ENCODE measurements at regions not wholly inside any gene's neighbourhood (a gene's known extent, or its start where the extent isn't known, plus 50 kb on each side); places are given as distances from the start of the nearest gene placed in this dataset.
"Not testable (repeated sequence)": the region's sequence is repeated elsewhere in the genome, so short reads cannot be mapped to it uniquely, and the experiment has no call there.

DNA sequence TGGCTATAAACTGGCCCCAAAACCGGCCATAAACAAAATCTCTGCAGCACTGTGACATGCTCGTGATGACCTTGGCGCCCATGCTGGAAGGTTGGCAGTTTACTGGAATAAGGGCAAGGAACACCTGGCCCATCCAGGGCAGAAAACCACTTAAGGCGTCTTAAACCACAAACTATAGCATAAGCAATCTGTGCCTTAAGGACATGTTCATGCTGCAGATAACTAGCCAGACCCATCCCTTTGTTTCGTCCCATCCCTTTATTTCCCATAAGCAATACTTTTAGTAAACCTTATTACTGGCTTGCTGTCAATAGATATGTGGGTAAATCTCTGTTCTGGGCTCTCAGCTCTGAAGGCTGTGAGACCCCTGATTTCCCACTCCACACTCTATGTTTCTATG, 113.0 kb upstream of the PRR16 start:
- H3K4me1 ChIP-seq (ENCODE audit: control insufficient read depth, insufficient read depth, low read length); H3K27me3 ChIP-seq (ENCODE audit: control insufficient read depth, insufficient read depth); ATAC-seq; H3K4me3 ChIP-seq (ENCODE audit: low read length); H3K9me3 ChIP-seq (ENCODE audit: control insufficient read depth, low read length); H3K27ac ChIP-seq (ENCODE audit: low read length); DNase-seq; intact Hi-C loops (cut with DNase I): not testable (repeated sequence)
- 93% methylated on average over 5 of the region's 5 CpGs for WGBS

DNA sequence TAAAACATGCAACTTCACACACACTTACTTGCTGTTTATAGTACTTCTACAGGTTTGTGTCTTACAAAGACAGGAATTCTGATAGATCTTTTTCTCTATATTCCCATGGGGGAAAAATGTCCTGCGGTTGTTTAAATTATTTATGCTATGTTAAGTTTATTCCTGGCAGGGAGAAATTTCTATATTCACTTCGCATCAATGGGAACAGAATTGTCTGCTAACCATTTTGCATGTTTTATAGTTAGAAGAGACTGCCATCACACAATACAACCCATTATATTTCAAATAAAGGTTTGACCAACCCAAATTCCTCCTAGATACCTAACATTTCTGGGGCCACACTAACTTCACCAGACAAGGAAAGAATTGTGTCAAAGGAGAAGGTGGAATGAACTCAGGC, 110.0 kb upstream of the PRR16 start:
- Histone ChIP-seq H3K4me3 (ENCODE audit: low read length) (no peak overlapping the region), H3K27me3 (ENCODE audit: control insufficient read depth, insufficient read depth) (no peaks in the 10 kb centered on the region), H3K4me1 (ENCODE audit: control insufficient read depth, insufficient read depth, low read length) (no peaks in the 10 kb centered on the region), H3K27ac (ENCODE audit: low read length) (no peak overlapping the region), H3K9me3 (ENCODE audit: control insufficient read depth, low read length) (no peaks in the 10 kb centered on the region)
- DNase-seq: no peak
- ATAC-seq: no peak
- intact Hi-C loops (cut with DNase I): no loop called here
- WGBS: 84% methylated on average over 2 of the region's 2 CpGs

DNA sequence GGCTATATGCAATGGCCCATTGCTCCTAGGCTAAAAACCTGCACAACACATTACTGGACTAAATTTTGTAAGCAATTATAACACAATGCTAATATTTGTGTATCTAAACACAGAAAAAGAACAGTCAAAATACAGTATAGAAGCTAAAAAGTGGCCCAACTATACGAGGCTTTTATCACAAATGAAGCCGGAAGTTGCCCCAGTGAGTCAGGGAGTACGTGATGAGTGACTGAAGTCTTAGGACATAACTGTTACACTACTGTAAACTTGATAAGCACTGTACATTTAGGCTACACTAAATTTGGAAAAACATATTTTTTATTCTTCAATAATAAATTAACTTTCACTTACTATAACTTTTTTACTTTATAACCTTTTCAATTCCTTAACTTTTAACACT, 105.2 kb upstream of the PRR16 start:
- no peak for DNase-seq
- Histone ChIP-seq H3K27me3 (ENCODE audit: control insufficient read depth, insufficient read depth) (no peaks in the 10 kb centered on the region), H3K4me1 (ENCODE audit: control insufficient read depth, insufficient read depth, low read length) (no peaks in the 10 kb centered on the region), H3K4me3 (ENCODE audit: low read length) (no peak overlapping the region), H3K9me3 (ENCODE audit: control insufficient read depth, low read length) (no peaks in the 10 kb centered on the region), H3K27ac (ENCODE audit: low read length) (no peak overlapping the region)
- WGBS: 40% methylated on average over 3 of the region's 3 CpGs
- intact Hi-C loops (cut with DNase I): no loop called here
- ATAC-seq: no peak

DNA sequence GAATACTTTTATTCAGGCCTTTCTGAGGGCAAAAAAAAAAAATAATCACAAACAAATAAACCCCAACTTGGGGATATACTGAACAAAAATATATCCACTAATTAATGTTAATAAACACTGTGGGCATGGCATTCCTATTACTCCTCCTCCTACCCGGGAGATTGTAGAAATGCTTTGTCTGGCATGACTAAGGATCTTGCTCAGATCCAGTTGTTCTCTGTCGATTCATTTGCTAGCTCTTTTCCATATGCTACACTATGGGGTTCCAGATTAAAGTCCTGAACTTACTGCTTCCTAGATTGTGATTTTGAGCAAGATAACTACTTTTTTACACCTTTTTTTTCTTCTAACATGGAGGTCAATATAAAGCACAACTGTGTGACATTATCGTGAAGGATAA, 102.2 kb upstream of the PRR16 start:
- Histone ChIP-seq H3K27me3 (ENCODE audit: control insufficient read depth, insufficient read depth) (no peaks in the 10 kb centered on the region), H3K4me3 (ENCODE audit: low read length) (no peak overlapping the region), H3K9me3 (ENCODE audit: control insufficient read depth, low read length) (no peaks in the 10 kb centered on the region), H3K4me1 (ENCODE audit: control insufficient read depth, insufficient read depth, low read length) (no peaks in the 10 kb centered on the region), H3K27ac (ENCODE audit: low read length) (no peak overlapping the region)
- intact Hi-C loops (cut with DNase I): no loop called here
- DNase-seq (no peak), ATAC-seq (no peak)
- WGBS: 73% methylated on average over 3 of the region's 3 CpGs

DNA sequence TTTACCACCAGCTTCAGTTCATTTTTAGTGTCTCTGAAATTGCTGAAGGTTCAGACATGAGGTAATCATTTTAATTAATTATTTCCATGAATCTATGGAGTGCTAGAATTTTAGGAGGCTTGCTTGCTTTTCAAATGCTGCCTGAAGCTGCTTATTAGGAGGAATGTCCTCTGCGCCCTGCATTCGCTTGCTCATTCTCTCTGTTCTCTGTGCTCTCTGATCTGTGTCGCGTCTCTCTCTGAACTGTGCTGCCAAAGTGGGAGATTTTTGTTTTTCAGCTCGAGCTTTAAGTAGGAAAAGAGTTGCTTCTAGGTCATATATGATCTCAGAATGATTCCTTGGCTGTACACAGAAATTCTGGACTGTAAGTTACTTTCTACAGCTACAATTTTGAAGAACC, 101.7 kb upstream of the PRR16 start:
- no peaks in the 10 kb centered on the region for H3K27me3 ChIP-seq (ENCODE audit: control insufficient read depth, insufficient read depth)
- intact Hi-C loops (cut with DNase I): no loop called here
- no peaks in the 10 kb centered on the region for H3K9me3 ChIP-seq (ENCODE audit: control insufficient read depth, low read length)
- no peaks in the 10 kb centered on the region for H3K4me1 ChIP-seq (ENCODE audit: control insufficient read depth, insufficient read depth, low read length)
- 86% methylated on average over 5 of the region's 5 CpGs for WGBS
- no peak overlapping the region for H3K27ac ChIP-seq (ENCODE audit: low read length)
- H3K4me3 ChIP-seq (ENCODE audit: low read length): no peak overlapping the region
- ATAC-seq (no peak), DNase-seq (no peak)

DNA sequence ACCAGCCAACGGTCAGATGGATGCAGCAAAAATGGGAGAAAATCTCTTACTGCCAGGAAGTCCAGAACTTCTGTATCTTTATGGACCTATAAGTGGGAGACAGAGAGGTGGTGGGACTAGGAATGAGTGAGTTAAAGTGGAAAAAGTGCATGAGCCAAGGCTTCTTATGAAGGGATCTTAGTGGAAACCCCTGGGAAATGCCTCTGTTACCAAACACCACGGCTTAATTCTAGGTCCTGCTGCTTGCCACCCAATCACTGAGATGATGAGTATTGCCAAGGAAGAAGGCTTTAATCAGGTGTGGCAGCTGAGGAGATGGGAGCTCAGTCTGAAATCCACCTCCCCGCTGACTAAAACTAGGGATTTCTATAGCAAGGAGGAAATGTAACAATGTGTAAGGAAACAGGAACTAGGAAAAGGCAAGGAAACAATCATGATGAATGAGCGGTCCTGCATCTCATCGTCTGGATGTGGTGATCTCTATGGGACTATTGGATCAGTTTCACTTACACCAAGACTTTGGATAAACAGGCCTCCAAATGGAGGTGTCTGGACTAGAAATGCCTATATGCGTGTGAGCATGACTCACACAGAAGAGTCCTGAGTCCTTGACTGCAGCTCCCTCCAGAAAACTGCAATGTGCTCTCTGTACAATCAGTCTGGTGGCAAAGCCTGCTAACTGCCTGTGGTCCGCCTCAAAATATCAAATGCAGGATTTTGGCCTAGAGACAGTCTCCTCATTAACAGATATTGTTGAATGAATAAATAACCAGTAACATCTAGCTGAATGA, 98.2 kb upstream of the PRR16 start:
- DNase-seq (no peak), ATAC-seq (no peak)
- no peaks in the 10 kb centered on the region for H3K27me3 ChIP-seq (ENCODE audit: control insufficient read depth, insufficient read depth)
- no peaks in the 10 kb centered on the region for H3K9me3 ChIP-seq (ENCODE audit: control insufficient read depth, low read length)
- H3K4me1 ChIP-seq (ENCODE audit: control insufficient read depth, insufficient read depth, low read length): no peaks in the 10 kb centered on the region
- H3K4me3 ChIP-seq (ENCODE audit: low read length): no peak overlapping the region
- no peak overlapping the region for H3K27ac ChIP-seq (ENCODE audit: low read length)
- 79% methylated on average over 7 of the region's 7 CpGs for WGBS
- intact Hi-C loops (cut with DNase I): no loop called here

DNA sequence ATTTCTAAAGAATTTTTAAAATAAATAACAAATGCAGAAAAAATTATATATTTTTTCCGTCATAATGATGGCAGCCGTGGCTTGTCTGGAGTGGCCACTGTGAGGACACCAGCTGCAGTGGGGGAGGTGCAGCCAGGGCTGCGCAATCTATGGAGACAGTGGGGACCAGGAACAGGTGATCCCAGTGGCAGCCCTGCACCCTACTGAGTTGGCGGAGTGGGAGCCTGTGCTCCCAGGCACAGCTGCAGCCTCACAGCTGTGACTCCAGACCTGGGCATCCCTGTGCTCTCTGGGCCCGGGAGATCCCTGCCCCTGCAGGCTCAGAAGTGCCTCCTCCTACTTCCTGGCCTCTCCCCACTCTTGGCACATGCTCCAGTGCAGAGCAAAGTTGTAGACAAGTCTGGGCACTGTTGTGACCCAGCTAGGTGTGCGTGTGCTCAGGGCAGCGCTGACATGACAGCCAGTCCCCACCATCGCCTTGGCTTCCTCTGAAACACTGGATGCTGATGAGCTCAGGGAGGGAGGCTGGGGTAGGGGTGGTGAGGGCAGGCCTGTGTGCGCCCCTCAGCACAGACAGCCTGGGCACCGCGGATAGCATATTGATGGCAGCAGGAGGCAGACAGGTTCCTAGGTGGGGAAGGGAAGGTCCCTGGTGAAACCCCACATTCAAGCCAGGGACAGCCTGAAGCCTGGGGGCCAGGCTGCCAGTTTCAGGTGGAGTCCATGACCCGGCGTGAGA, 96.0 kb upstream of the PRR16 start:
- H3K27ac ChIP-seq (ENCODE audit: low read length): no peak overlapping the region
- no peaks in the 10 kb centered on the region for H3K4me1 ChIP-seq (ENCODE audit: control insufficient read depth, insufficient read depth, low read length)
- WGBS: 93% methylated on average over 13 of the region's 13 CpGs
- no peak overlapping the region for H3K4me3 ChIP-seq (ENCODE audit: low read length)
- DNase-seq: peak in 2 of 3 donors; percentile 22 to 44
- no peak for ATAC-seq
- no peaks in the 10 kb centered on the region for H3K27me3 ChIP-seq (ENCODE audit: control insufficient read depth, insufficient read depth)
- H3K9me3 ChIP-seq (ENCODE audit: control insufficient read depth, low read length): no peaks in the 10 kb centered on the region
- intact Hi-C loops (cut with DNase I): no loop called here

DNA sequence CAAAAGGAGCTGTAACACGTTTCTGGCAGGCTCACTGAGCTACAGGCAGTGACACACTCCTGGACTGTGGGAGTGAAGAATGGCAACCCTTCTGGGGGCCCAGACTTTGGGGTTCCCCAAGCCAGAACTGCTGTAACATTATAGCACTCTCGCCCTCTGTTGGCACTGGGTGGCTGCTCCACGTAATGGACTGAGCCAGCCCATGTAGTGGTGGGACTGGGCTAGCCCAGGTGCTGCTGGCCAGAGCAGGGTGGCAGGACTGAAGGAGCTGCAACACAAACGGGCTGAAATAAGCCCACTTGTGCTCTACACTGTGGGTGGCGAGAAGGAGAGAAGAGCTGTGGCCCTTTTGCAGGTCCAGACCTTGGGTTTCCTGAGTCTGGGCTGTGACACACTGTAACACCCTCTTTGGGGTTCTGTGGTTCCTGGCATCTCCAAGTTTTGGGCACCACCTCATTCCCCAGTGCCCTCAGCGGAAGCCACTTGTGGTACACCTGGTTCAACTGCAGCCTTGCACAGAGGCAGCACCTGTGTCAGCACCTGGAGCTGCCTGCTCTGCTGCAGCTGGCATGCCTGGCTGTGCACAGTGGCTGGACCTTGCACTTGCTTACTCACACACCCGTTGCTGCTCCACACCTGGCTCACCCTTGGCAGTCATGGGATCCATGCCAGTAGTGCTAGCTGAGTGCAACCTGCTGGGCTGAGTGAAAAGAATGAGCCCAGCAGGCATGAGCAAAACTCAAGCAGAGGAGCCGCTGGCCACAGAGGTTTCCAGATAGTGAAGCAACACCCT, 95.0 kb upstream of the PRR16 start:
- no peak overlapping the region for H3K27ac ChIP-seq (ENCODE audit: low read length)
- 82% methylated on average over 8 of the region's 8 CpGs for WGBS
- DNase-seq: peak in 1 of 3 donors; percentile 24
- H3K27me3 ChIP-seq (ENCODE audit: control insufficient read depth, insufficient read depth): no peaks in the 10 kb centered on the region
- H3K4me3 ChIP-seq (ENCODE audit: low read length): no peak overlapping the region
- no peaks in the 10 kb centered on the region for H3K4me1 ChIP-seq (ENCODE audit: control insufficient read depth, insufficient read depth, low read length)
- intact Hi-C loops (cut with DNase I): no loop called here
- ATAC-seq: peak in 1 of 2 donors; percentile 48
- H3K9me3 ChIP-seq (ENCODE audit: control insufficient read depth, low read length): no peaks in the 10 kb centered on the region

DNA sequence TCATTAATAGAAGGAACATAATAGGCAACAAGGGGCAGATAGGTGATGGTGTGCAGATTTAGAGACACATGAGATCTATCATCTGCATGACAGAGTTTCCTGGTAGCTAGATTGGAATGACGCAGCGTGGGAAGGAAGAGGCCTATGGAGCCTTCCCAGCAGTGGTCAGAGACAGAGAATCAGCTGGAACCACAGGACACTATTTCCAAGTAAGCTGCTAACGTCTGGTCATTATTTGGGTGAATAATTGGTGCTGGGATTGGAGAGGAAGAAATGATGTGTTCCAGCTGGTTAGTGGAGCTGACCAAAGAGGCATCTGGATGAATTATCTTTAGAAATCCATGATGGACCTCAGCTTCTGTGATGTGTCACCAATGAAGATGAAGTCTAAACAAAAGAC, 91.2 kb upstream of the PRR16 start:
- DNase-seq (no peak), ATAC-seq (no peak)
- Histone ChIP-seq H3K27ac (ENCODE audit: low read length) (no peak overlapping the region), H3K4me1 (ENCODE audit: control insufficient read depth, insufficient read depth, low read length) (no peaks in the 10 kb centered on the region), H3K27me3 (ENCODE audit: control insufficient read depth, insufficient read depth) (no peaks in the 10 kb centered on the region), H3K9me3 (ENCODE audit: control insufficient read depth, low read length) (no peaks in the 10 kb centered on the region), H3K4me3 (ENCODE audit: low read length) (no peak overlapping the region)
- 64% methylated on average over 3 of the region's 3 CpGs for WGBS
- intact Hi-C loops (cut with DNase I): no loop called here

DNA sequence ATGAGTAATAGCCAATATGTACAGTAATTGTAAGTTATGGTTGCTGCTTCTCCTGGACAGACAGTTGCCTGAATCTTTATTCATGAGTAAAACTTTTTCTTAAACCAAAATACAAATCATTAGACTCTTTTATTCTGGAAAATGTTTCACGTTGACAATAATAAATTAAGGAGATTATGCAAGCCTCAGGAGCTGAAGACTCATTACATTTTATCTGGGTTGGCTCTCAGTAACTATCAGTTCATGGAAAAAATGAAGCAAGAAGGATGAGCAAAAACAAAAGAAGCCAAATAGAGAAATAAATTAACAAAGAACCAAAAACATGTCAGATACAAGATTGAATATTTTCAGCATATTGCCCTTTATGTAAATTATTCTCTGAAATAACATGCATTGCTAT, 88.9 kb upstream of the PRR16 start:
- Histone ChIP-seq H3K4me1 (ENCODE audit: control insufficient read depth, insufficient read depth, low read length) (no peaks in the 10 kb centered on the region), H3K27ac (ENCODE audit: low read length) (no peak overlapping the region), H3K27me3 (ENCODE audit: control insufficient read depth, insufficient read depth) (no peaks in the 10 kb centered on the region), H3K4me3 (ENCODE audit: low read length) (no peak overlapping the region), H3K9me3 (ENCODE audit: control insufficient read depth, low read length) (no peaks in the 10 kb centered on the region)
- intact Hi-C loops (cut with DNase I): no loop called here
- ATAC-seq (no peak), DNase-seq (no peak)
- 42% methylated on average over 1 of the region's 1 CpG for WGBS

DNA sequence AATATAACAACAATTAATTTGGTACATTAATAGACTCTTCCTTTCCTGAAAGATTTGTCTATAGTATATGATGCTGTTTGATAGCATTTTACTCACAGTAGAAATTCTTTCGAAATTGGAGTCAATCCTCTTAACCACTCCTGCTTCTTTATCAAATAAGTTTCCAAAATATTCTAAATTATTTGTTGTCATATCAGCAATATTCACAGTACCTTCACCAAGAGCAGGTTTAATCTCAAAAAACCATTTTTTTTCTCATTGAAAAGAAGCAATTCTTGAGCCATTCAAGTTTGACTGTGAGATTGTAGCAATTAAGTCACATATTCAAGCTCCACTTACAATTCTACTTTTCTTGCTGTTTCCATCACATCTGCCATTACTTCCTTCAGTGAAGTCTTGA, 83.5 kb upstream of the PRR16 start:
- H3K4me3 ChIP-seq (ENCODE audit: low read length): no peak overlapping the region
- DNase-seq: no peak
- H3K27me3 ChIP-seq (ENCODE audit: control insufficient read depth, insufficient read depth): no peaks in the 10 kb centered on the region
- no peaks in the 10 kb centered on the region for H3K4me1 ChIP-seq (ENCODE audit: control insufficient read depth, insufficient read depth, low read length)
- WGBS: 83% methylated on average over 1 of the region's 1 CpG
- ATAC-seq: no peak
- H3K9me3 ChIP-seq (ENCODE audit: control insufficient read depth, low read length): no peaks in the 10 kb centered on the region
- intact Hi-C loops (cut with DNase I): no loop called here
- H3K27ac ChIP-seq (ENCODE audit: low read length): no peak overlapping the region
